ENCODE measurements at regions not wholly inside any gene's neighbourhood (a gene's known extent, or its start where the extent isn't known, plus 50 kb on each side); places are given as distances from the start of the nearest gene placed in this dataset.

DNA sequence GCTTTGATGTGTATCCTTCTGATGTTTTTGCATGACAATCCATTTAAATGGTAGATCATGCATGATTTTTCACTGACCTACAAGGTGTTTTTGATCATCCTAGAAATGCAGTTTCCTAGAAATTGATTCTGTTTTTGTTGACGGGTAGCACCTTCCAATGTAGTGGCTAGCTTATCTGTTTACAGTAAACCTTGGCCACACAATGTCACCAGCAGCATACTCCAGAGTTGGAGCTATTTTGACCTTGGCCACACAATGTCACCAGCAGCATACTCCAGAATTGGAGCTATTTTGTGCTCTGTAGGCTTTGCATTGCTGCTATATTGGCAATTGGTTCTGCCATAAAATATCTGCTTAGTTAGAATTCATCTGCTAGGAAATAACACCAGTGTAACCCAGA is 74.6 kb upstream of the NAA20 start:
- TF ChIP-seq CTCF (conservative IDR thresholded peaks at IDR 0.05; ENCODE audit: low read length) (no peak), EZH2phosphoT487 (IDR thresholded peaks at IDR 0.05; ENCODE audit: borderline replicate concordance, low read depth, low read length) (no peak)
